ENCODE measurements at regions not wholly inside any gene's neighbourhood (a gene's known extent, or its start where the extent isn't known, plus 50 kb on each side); places are given as distances from the start of the nearest gene placed in this dataset.

GRCh38 chr6:12661432-12662089, 55.0 kb upstream of the PHACTR1 start:
- DNase-seq (ENCODE audit: low spot score) = no peak
